GM18517 (cell line): ENCODE measurements at regions not wholly inside any gene's neighbourhood (a gene's known extent, or its start where the extent isn't known, plus 50 kb on each side); places are given as distances from the start of the nearest gene placed in this dataset.
"Not testable (repeated sequence)": the region's sequence is repeated elsewhere in the genome, so short reads cannot be mapped to it uniquely, and the experiment has no call there.

ENCODE experiments used
- ATAC-seq: cut with Tn5 transposase; IDR thresholded peaks from one replicate; pipeline ENCODE4 v1.9.1; 2021; ENCODE audit warnings: mild to moderate bottlenecking, moderate library complexity; ENCODE audit not compliant: unreplicated experiment

DNA sequence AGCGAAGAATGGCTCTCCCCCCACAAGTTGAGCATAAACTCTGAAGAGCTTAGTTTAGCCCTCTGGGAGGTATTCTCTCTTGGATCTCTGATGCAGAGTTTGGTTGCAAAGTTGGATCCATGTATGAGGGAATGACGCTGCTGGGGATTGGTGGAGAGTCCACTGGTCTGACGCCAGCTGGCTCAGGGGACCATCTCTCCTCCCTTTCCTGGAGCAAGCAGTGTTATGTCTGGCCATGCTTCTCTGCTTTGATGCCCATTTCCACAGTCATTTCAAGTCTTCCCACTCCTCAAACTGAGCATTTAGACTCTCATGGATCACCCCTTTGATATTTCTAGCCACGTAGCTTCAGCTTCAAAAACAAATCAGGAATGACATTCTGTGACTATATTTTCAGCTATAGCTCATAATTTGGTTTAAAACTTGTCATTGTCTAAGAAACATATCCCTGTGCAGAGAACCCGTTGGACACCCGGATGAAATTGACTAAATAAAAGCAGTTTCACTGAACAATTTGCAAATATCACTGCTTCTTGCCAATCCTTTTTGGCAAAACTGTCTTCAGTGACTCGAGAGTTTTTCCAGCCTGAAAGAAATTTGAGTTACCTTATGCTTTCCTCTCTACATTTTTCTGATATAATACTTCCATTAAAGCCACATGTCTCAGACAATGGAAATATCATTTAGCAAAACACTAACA is 193.4 kb upstream of the CDH11 start:
- no peak for ATAC-seq

DNA sequence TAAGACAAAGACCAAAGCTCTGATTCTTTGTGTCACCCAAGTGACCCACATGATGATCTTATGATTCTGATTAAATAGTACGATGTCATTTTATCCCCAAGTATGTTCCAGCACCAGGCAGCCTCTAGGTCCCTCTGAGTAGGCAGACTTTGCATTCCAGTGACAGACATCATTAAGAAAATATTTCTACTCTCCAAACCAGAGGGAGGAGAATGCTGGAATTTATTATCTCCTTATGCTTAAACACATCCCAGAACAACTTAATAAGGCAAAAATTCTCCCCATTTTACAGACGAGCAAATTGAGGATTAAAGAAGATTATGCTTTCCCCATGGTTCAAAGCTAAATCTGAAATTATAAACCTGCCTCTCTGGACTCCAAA is 192.8 kb upstream of the CDH11 start:
- ATAC-seq, result no peak

- ATAC-seq, result no peak
These were observed 192.2 kb upstream of the CDH11 start for GRCh38 chr16:65313936-65314626.

DNA sequence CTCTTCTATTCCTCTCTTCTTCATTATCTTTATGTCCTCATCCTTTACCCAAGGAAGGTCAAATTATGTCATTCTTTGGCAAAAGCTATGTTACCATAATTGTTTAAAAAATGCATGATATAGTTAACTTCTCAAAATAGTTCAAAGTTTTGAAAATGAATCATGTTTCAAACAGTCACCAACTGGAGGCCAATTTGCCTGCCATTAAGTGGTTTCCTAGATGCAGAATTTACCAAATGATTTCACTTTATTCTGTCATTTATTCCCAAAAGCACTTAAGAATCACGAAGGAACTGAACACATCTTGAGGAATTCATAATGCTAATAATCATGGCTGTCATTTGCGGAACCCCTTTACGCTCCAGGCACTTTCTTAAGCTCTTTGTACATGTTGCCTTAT is 190.9 kb upstream of the CDH11 start:
- ATAC-seq, result no peak

- no peak for ATAC-seq
These were observed 190.2 kb upstream of the CDH11 start for GRCh38 chr16:65312071-65312470.

DNA sequence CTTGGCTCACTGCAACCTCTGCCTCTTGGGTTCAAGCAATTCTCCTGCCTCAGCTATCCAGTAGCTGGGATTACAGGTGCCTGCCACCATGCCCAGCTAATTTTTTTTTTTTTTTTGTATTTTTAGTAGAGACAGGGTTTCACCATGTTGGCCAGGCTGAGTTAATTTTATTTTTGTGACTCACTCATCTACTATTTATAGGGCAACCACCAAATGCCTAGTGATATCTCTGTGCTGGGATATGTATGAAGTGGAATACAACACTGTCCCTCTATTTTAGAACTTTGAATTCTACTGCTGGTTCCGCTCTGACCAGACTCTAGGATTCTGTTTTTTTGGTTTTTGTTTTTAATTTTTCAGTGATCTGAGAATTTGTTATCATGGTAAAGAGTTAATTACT is 188.6 kb upstream of the CDH11 start:
- ATAC-seq, result not testable (repeated sequence)

DNA sequence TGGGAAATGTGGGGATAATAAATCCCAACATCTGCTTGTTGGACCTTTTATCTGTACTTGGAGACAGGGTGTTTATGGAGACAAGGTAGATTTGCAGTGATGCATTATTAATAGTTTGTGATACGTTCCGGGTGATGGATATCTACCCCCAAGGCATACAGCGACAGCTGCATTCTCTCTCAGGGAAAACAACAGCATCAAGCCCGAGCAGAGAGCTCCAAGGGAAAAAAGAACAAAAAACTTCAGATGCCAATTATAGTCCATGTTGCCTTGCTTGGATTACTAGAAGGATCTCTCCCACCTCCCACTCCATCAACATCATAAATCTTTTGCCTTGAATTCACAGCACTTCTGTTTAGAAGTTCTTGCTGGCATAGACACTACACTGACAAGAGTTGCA is 187.5 kb upstream of the CDH11 start:
- no peak for ATAC-seq

- no peak for ATAC-seq
These were observed 186.6 kb upstream of the CDH11 start for GRCh38 chr16:65308506-65308905.

GRCh38 chr16:65307286-65307685 is 185.4 kb upstream of the CDH11 start:
- no peak for ATAC-seq

DNA sequence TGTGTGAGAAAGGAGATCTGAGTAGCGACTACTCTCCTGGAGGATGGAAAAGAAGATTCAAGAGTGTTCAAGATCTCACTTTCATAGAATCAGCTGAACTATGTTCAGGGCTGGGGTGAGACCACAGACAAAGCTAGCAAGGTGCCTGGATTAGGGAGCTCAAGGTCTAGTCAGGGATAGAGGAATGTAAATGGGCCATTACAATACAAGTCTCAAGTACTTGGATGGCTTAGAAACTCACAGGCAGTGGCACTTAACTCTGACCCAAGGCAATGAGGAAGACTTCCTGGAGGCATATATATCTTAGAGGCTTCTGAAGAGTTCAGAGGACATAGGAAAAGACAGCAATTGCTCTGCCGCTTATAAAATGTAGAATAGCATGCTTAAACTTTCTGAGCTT is 184.9 kb upstream of the CDH11 start:
- ATAC-seq, result no peak

DNA sequence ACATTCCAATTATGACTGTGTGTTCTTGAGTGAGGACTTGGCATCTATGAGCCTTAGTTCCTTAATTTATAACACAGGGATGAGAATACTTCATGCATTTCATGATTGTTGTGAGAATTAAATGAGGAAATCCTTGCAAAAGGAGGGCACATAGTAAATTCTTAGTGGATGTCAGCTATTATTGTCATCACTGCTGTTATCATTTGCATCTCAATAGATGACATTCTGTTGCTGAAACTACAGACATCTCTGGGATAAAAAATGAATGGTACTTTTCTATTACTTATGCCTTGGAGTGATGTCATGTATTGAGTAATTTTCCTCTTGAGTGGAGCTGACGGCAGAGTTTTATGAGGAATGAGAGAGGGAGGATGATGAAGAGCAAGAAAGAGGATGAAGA is 184.4 kb upstream of the CDH11 start:
- no peak for ATAC-seq

DNA sequence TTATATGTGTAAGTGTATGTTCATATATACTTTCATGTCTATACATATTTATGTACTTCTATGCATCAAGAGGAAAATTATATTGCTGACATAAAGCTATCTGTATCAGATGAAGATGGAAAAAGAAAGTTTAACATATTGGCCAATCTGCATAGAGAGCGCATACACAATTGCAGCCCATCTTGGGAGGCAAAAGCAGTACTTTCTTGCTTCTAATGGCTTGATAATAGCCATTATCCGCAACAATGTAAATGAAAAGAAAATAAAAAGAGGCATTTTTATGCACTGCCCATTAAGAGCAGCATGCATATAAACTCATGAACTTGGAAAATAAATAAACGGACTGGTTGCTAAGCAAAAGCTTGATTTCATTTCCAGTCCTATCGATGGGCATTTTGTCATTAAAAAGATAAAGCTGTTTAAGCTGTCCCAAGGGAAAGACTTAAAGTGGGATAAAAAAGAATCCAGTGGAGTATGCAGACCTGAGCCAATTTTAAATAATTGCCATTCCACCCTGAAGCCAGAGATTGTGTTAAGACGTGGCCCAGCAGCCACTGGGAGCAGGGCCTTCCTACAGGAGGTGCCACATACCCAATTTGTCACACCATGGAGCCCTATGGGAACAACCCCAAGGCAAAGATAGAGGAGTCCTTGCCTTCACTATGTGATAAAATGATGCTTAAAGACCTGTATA is 183.6 kb upstream of the CDH11 start:
- no peak for ATAC-seq

- no peak for ATAC-seq
These were observed 179.2 kb upstream of the CDH11 start for GRCh38 chr16:65301029-65301428.

GRCh38 chr16:65297453-65297852 is 175.6 kb upstream of the CDH11 start:
- no peak for ATAC-seq

- no peak for ATAC-seq
These were observed 173.7 kb upstream of the CDH11 start for GRCh38 chr16:65295527-65295926.

DNA sequence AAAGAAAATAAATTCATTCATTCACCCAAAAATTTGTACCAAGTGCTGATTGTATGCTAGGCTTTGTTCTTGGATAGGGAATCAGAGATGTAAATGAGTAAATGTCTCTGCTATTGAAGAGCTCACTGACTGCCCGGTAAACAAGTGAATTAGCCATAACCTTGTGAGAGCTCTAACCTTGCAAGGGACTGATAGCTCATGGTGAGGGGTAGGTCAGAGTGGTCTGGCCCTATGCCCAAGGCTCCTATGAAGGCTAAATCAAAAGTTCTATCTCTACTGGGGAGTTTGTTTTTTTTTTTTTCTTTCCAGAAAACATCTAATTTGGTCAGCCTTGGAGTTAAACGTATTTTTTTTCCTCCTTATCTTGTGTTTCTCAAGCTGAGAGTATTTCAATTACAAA is 172.8 kb upstream of the CDH11 start:
- no peak for ATAC-seq

GRCh38 chr16:65294165-65294564 is 172.3 kb upstream of the CDH11 start:
- no peak for ATAC-seq

GRCh38 chr16:65289022-65289421 is 167.2 kb upstream of the CDH11 start:
- no peak for ATAC-seq

GRCh38 chr16:65287307-65287706 is 165.4 kb upstream of the CDH11 start:
- ATAC-seq, result no peak

DNA sequence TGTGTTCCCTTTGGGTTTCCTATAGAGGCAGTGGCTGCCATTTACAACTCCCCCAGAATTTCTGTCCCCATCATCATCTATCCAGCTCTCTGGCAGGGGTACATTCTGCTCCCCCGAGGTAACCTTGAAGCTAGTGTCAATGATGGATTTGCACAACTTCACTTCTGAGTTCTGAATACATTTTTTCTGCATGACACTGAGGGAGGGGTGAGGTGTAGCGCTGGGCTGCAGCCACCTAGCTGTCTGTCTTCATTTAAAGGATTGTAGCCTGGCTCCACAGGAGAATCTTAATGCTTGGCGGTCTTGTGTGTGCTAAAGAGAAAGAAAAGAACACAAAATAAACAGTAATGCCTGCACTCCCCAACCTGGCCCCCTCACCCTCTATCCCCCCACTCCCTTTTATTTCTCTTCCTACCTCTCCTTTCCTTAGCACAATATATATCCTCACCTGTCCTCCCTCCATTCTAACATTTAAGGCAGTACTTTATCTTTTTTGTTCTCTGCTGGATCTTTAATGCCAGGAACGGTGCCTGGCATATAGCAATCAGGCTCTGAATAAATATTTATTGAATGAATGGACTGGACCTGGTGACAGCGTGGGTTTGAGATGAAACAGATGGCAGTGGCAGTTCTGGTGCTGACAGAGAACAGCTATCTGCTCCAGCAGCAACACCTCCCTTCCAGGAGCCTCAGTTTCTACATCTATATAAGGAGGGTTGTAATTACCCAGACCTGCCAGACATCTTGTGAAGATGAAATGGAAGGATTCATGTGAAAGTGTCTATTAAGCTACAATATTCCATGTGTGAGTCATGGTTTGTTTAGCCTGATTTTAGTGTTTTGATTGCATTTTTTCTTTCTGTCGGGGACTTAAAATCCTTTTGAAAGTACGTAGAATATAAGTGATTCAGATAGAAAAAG is 163.5 kb upstream of the CDH11 start:
- no peak for ATAC-seq

DNA sequence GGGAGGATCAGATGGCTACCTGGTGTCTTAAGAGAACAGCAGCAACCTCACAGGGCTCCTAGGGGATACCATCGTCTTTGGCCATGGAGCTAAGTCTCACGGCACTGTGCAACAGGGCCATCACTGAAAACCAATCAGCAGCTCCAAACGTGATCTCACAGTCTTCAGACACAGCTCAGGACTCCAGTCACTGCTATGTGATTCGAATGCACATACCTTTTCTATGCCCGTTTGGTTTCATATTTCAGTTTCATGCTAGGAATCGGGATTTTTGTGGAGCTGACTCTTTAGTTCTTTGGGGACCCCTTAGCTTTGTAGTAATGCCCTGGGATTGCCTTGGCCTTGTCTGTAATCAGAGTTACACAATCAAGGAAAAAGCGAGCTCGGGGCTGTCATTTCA is 162.8 kb upstream of the CDH11 start:
- ATAC-seq, result no peak
